ENCODE measurements at regions not wholly inside any gene's neighbourhood (a gene's known extent, or its start where the extent isn't known, plus 50 kb on each side); places are given as distances from the start of the nearest gene placed in this dataset.

- Histone ChIP-seq H3K4me1 (ENCODE audit: control insufficient read depth in 1 of 2, insufficient read depth in 2 of 2, low read length in 2 of 2) (no peaks in the 10 kb centered on the region), H3K79me2 (ENCODE audit: insufficient read depth, low read length) (no peaks in the 10 kb centered on the region), H3K27me3 (ENCODE audit: control insufficient read depth in 2 of 2, insufficient read depth in 2 of 2, low read length in 2 of 2) (no peaks in the 10 kb centered on the region), H3K9me3 (replicated peaks in 1 of 2; ENCODE audit: control insufficient read depth in 1 of 2, insufficient read depth in 1 of 2, low read length in 2 of 2) (peaks cover 4 to 32% of the 10 kb centered on the region in 2 donors), H4K20me1 (ENCODE audit: insufficient read depth, low read length) (no peaks in the 10 kb centered on the region), H3K36me3 (replicated peaks in 1 of 2; ENCODE audit: control insufficient read depth in 1 of 2, insufficient read depth in 2 of 2, low read length in 2 of 2) (no peaks in the 10 kb centered on the region), H3K4me3 (replicated peaks in 1 of 3; ENCODE audit: low read depth in 2 of 3, low read length in 3 of 3) (no peak overlapping the region), H3K27ac (ENCODE audit: low read depth in 1 of 2, low read length in 2 of 2) (no peak overlapping the region), H2AFZ (ENCODE audit: insufficient read depth, low read depth, low read length, poor library complexity, severe bottlenecking) (no peak overlapping the region), H3K4me2 (replicated peaks; ENCODE audit: extremely low read depth, low read length, poor library complexity, severe bottlenecking) (no peak overlapping the region), H3K9ac (ENCODE audit: insufficient read depth, low read length, poor library complexity, severe bottlenecking) (no peak overlapping the region)
- Mint-ChIP-seq H3K4me3 (no peak overlapping the region), H3K9me3 (peaks cover 3 to 22% (median 13%) of the 10 kb centered on the region in 7 donors), H3K27ac (no peak overlapping the region), H3K27me3 (ENCODE audit: low read depth in 3 of 3) (peaks cover 0 to 5% (median 3%) of the 10 kb centered on the region in 3 donors), H3K36me3 (no peaks in the 10 kb centered on the region), H3K4me1 (no peaks in the 10 kb centered on the region)
- WGBS (ENCODE audit: insufficient coverage) = 89% methylated on average over 4 of the region's 8 CpGs
- TF ChIP-seq CTCF (IDR thresholded peaks at IDR 0.05) = no peak
- intact Hi-C loops (cut with micrococcal nuclease) = no loop called here
- DNase-seq = no peak
Measured at GRCh38 chr5:3531320-3531986, 64.2 kb upstream of the IRX1 start.

- no peaks in the 10 kb centered on the region for H3K36me3 Mint-ChIP-seq
- DNase-seq = no peak
- no peaks in the 10 kb centered on the region for H3K4me1 Mint-ChIP-seq
- WGBS (ENCODE audit: insufficient coverage) = no CpG with 5 or more reads among the region's 2 CpGs
- Histone ChIP-seq H2AFZ (ENCODE audit: insufficient read depth, low read depth, low read length, poor library complexity, severe bottlenecking) (no peak overlapping the region), H3K36me3 (replicated peaks in 1 of 2; ENCODE audit: control insufficient read depth in 1 of 2, insufficient read depth in 2 of 2, low read length in 2 of 2) (no peaks in the 10 kb centered on the region), H3K9me3 (replicated peaks in 1 of 2; ENCODE audit: control insufficient read depth in 1 of 2, insufficient read depth in 1 of 2, low read length in 2 of 2) (peaks cover 5 to 20% of the 10 kb centered on the region in 2 donors), H3K27me3 (ENCODE audit: control insufficient read depth in 2 of 2, insufficient read depth in 2 of 2, low read length in 2 of 2) (no peaks in the 10 kb centered on the region), H3K79me2 (ENCODE audit: insufficient read depth, low read length) (no peaks in the 10 kb centered on the region), H3K4me1 (ENCODE audit: control insufficient read depth in 1 of 2, insufficient read depth in 2 of 2, low read length in 2 of 2) (no peaks in the 10 kb centered on the region), H3K27ac (ENCODE audit: low read depth in 1 of 2, low read length in 2 of 2) (no peak overlapping the region), H3K9ac (ENCODE audit: insufficient read depth, low read length, poor library complexity, severe bottlenecking) (no peak overlapping the region), H3K4me2 (replicated peaks; ENCODE audit: extremely low read depth, low read length, poor library complexity, severe bottlenecking) (no peak overlapping the region), H4K20me1 (ENCODE audit: insufficient read depth, low read length) (no peaks in the 10 kb centered on the region), H3K4me3 (replicated peaks in 1 of 3; ENCODE audit: low read depth in 2 of 3, low read length in 3 of 3) (no peak overlapping the region)
- TF ChIP-seq CTCF (IDR thresholded peaks at IDR 0.05) = no peak
- peaks cover 3 to 14% (median 11%) of the 10 kb centered on the region in 7 donors for H3K9me3 Mint-ChIP-seq
- intact Hi-C loops (cut with micrococcal nuclease) = no loop called here
- no peak overlapping the region for H3K27ac Mint-ChIP-seq
- H3K4me3 Mint-ChIP-seq = no peak overlapping the region
- H3K27me3 Mint-ChIP-seq (ENCODE audit: low read depth in 3 of 3) = peaks cover 0 to 5% (median 3%) of the 10 kb centered on the region in 3 donors
Measured at GRCh38 chr5:3530251-3530650, 65.4 kb upstream of the IRX1 start.
